NCI-H82 (cell line): ENCODE measurements at regions not wholly inside any gene's neighbourhood (a gene's known extent, or its start where the extent isn't known, plus 50 kb on each side); places are given as distances from the start of the nearest gene placed in this dataset.
A peak's percentile ranks its signal among the peaks of the same experiment; 100 is the strongest.
"Not testable (repeated sequence)": the region's sequence is repeated elsewhere in the genome, so short reads cannot be mapped to it uniquely, and the experiment has no call there.

Experiments used
- DNase-seq: peaks from one replicate; lab custom pipeline; 2025; lab: John Stamatoyannopoulos, UW

GRCh38 chr6:150739711-150740349, 125.7 kb upstream of the MTHFD1L start:
- no peak for DNase-seq

GRCh38 chr6:150740453-150740852, 125.0 kb upstream of the MTHFD1L start:
- DNase-seq, result no peak

- DNase-seq, result peak; percentile 33
These were observed 123.8 kb upstream of the MTHFD1L start for GRCh38 chr6:150741633-150742200.

GRCh38 chr6:150744522-150745260, 120.8 kb upstream of the MTHFD1L start:
- no peak for DNase-seq

GRCh38 chr6:150745896-150746295, 119.6 kb upstream of the MTHFD1L start:
- no peak for DNase-seq

- DNase-seq, result no peak
These were observed 118.3 kb upstream of the MTHFD1L start for GRCh38 chr6:150747155-150747554.

- DNase-seq, result no peak
These were observed 116.3 kb upstream of the MTHFD1L start for GRCh38 chr6:150749091-150749670.

- DNase-seq, result no peak
These were observed 114.2 kb upstream of the MTHFD1L start for GRCh38 chr6:150751296-150751695.

GRCh38 chr6:150752409-150752808, 113.1 kb upstream of the MTHFD1L start:
- no peak for DNase-seq

- DNase-seq, result no peak
These were observed 112.0 kb upstream of the MTHFD1L start for GRCh38 chr6:150753371-150754064.

GRCh38 chr6:150755042-150755441, 110.5 kb upstream of the MTHFD1L start:
- peak; percentile 61 for DNase-seq

- no peak for DNase-seq
These were observed 110.0 kb upstream of the MTHFD1L start for GRCh38 chr6:150755524-150755923.

GRCh38 chr6:150756173-150756572, 109.3 kb upstream of the MTHFD1L start:
- no peak for DNase-seq

- DNase-seq, result not testable (repeated sequence)
These were observed 107.7 kb upstream of the MTHFD1L start for GRCh38 chr6:150757807-150758206.

- no peak for DNase-seq
These were observed 106.0 kb upstream of the MTHFD1L start for GRCh38 chr6:150759483-150759882.

GRCh38 chr6:150761771-150762170, 103.7 kb upstream of the MTHFD1L start:
- no peak for DNase-seq

- no peak for DNase-seq
These were observed 101.0 kb upstream of the MTHFD1L start for GRCh38 chr6:150764334-150765066.

- DNase-seq, result no peak
These were observed 100.3 kb upstream of the MTHFD1L start for GRCh38 chr6:150765067-150765764.

- peak; percentile 3 for DNase-seq
These were observed 99.1 kb upstream of the MTHFD1L start for GRCh38 chr6:150766201-150766997.

GRCh38 chr6:150767161-150767560, 98.3 kb upstream of the MTHFD1L start:
- no peak for DNase-seq
